Pulmonary artery endothelial cell (primary cell): ENCODE measurements at regions not wholly inside any gene's neighbourhood (a gene's known extent, or its start where the extent isn't known, plus 50 kb on each side); places are given as distances from the start of the nearest gene placed in this dataset.

Experiments
- DNase-seq: peaks from one replicate; pipeline ENCODE4 v3.0.0-alpha.2; 2011; ENCODE audit warnings: low read depth, low spot score

GRCh38 chr16:59748531-59748930, 1014.4 kb upstream of the GOT2 start:
- DNase-seq = no peak

GRCh38 chr16:59743504-59743903, 1009.4 kb upstream of the GOT2 start:
- no peak for DNase-seq

GRCh38 chr16:59740858-59741257, 1006.7 kb upstream of the GOT2 start:
- no peak for DNase-seq

GRCh38 chr16:59737274-59737673, 1003.2 kb upstream of the GOT2 start:
- DNase-seq = no peak

- DNase-seq = no peak
Measured at GRCh38 chr16:59733321-59733720, 999.2 kb upstream of the GOT2 start.

DNA sequence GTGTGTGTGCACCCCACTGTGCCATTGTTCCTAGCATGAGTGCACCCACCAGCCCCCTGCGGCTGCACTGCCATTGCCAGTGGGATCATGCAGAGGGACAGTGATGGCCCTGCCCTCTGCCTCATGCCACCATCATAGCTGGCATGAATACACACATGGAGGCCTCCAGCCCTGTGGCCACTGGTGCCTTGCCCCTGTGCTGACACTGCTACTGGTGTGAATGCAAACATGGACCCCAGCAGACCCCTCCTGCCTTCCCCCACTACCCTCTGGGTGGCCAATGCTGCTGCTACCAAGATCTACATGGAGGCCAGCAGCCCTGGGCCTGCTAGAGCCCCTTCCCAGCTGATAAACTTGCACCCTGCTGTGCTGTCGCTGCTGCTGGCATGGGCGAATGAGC, 995.5 kb upstream of the GOT2 start:
- DNase-seq = no peak

DNA sequence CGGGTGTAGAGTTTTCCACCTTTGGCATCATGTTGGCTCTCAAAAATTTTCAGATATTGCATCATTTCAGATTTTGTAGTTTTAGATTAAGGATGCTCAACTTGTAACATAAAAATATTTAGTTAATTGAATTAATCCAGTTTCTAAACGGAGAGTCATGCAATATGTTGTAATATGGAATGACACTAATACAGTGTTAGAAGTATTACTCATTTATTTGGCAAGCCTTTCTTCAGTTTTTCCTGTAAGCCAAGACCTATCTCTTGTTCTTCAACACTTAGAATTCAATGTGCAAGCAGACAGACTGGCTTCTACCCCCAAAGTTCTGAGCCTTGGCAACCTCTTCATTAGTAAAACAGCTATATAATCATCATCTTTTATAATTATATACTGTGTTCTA, 985.0 kb upstream of the GOT2 start:
- no peak for DNase-seq

DNA sequence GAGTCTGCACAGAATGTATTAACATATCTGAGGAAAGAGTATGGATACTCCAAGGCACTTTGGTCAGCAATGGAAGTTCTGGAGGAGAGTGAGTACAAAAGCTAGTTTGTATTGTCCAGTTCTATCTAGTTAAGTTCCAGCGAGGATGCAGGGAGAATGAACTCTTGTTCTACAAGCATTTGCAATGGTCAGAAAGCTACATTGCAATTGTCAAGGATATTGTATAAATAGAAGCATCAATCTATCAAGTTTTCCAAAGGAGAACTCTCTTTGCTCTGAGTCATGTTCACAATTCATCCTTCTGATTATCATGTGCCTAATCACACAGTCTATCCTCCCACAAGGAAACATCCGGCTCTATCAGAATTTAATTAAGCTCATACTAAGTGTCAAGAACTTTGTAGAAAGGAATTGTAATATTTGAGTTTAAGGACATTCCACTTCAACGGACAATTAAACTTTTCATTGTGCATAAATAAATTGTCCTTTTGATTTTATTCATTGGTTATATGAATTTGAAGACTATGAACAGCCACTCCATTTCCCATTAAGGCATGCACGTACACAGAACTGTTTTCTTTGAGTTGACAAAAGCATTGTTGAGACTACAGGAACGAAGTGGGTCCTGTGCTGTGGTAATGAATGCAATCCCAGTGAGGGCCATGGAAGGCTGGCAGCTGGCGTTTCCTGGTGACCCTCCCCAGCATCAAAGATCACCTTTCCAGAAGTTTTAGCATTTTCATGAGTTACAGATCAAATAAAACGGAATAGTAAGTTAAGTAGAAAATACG, 973.5 kb upstream of the GOT2 start:
- no peak for DNase-seq

- DNase-seq = no peak
Measured at GRCh38 chr16:59701963-59702930, 968.1 kb upstream of the GOT2 start.

DNA sequence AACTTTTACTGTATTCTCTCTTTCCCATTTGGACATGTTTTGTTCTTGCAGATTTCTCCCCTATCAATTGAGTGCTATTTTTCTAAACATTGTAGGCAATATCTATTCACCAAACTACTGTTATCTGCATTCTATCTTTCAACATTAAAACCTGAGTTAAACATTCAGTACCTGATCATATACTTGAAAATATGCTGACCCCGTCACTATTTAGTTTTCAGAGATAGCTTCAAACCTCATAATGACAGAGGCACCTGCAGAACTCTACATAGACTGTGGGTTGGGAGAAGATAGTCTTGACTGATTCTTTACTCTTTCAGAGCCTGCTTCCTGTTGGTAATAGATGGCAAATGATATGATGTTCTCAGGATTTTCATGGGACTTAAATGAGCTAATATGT, 965.7 kb upstream of the GOT2 start:
- no peak for DNase-seq

DNA sequence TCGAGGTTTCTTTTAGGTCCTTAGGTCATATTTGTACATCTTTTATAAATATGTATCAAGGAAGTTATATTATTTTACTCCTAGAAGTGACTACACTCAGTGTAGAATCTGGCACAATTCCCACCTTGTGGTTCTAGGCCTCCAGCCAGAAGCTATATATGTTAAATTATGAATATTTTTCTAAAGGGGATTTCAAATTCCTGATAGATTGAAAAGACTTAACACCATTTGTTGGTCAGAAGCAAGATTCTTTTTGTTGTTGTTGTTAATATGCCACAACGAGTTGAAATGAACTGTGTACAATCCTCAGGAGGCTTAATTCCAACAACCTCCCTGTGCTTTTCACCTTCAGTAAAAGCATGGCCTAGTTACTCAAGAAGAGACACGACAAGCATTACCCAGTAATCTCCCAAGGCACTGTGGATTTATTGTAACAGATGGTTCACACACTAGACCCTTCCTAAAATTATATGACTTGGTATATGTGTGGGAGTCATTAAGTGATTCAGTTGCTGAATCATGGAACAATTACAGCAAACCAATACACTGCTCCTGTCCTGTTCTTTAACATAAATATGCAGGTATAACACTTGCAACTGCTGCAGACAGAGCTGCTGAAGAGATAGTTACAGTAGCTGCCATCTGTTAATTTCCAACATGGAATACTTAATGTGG, 964.4 kb upstream of the GOT2 start:
- DNase-seq = no peak

- DNase-seq = no peak
Measured at GRCh38 chr16:59697761-59698160, 963.6 kb upstream of the GOT2 start.

DNA sequence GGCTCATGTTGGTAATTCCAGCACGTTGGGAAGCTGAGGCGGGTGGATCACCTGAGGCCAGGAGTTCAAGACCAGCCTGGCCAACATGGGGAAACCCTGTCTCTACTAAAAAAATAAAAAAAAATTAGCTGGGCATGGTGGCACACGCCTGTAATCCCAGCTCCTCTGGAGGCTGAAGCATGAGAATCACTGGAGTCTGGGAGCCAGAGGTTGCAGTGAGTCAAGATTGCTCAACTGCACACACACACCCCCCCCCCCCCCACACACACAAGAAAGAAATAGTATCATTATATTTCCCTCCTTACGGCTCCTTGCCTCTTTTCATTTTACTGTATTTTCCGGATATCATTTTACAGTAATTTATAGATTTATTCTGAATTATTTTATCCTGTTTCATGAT, 963.1 kb upstream of the GOT2 start:
- no peak for DNase-seq

DNA sequence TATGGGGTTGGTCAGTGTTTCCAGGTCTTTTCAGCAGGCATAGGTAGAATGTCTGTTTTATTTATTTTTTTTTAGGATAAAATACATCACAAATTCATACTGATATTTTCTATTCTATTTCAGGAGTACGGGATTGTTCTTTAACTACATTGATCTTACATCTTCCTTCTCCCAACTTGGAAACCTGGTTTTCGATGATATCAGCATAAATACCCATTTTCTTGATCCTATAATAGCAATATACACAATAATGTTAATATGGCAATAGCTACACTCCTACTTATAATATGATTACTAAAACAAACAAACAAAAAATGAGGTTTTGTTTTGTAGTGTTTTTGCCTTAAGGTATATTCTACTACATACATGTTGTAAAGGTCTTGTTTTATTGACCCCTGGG, 962.4 kb upstream of the GOT2 start:
- DNase-seq = no peak

- DNase-seq = no peak
Measured at GRCh38 chr16:59690216-59690615, 956.1 kb upstream of the GOT2 start.

- DNase-seq = no peak
Measured at GRCh38 chr16:59688006-59688405, 953.9 kb upstream of the GOT2 start.

GRCh38 chr16:59686405-59686804, 952.3 kb upstream of the GOT2 start:
- DNase-seq = no peak

GRCh38 chr16:59684911-59685310, 950.8 kb upstream of the GOT2 start:
- DNase-seq = no peak

- no peak for DNase-seq
Measured at GRCh38 chr16:59683709-59684108, 949.6 kb upstream of the GOT2 start.

DNA sequence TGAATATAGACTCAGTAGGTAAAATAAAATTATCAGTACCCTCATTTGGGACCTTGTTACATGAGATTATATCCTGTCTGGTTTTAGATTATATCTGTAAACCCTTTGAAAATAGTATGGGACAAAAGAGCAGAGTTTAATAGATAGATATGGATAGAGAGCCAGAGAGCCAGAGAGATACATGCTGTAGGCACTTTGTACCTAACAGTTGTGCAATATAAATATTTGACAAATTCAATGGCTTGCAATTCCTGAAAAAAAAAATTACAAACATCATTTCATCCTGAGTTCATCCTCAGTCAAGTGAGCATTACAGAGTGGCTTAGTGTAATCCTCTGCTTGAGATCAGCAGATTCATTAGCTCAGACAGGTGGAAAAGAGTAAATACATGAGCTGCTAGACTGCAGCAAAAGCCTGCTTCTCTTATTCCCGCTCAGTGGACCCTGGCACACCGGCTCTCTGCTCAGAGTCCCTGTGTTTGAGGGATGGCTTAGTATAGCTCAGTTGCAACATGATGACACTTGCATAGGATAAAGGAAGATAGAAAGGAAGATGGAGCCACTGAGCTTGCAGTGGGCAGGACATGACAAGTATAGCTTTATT, 931.6 kb upstream of the GOT2 start:
- DNase-seq = no peak

GRCh38 chr16:59658572-59658971, 924.5 kb upstream of the GOT2 start:
- DNase-seq = no peak

DNA sequence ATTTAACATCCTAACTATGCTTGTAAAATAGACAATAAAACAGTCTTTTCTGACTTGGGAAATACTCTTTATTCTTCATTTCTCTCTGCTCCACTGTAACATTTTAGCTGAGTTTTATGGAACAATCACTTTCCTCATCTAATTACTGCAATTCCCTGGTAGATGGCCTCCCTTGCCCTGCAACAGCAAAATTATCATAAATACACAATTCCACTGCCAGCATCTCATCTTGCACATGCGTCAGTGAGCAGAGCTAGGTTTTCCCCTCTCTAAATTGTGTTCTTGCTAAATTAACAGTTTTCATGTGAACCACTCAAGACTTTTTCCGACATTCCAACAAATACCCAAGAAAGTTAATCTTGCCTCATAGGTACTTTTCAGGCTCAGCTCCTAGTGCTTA, 920.9 kb upstream of the GOT2 start:
- no peak for DNase-seq
